IgD-negative memory B cell (primary cell): ENCODE measurements at regions not wholly inside any gene's neighbourhood (a gene's known extent, or its start where the extent isn't known, plus 50 kb on each side); places are given as distances from the start of the nearest gene placed in this dataset.

Experiments used
- H3K27ac Mint-ChIP-seq, 3 donors: one replicate each; pipeline ENCODE4 v1.8.0; 2020 to 2022; ENCODE audit warnings: mild to moderate bottlenecking in 3 of 3, mixed read lengths in 3 of 3, moderate library complexity in 1 of 3
- H3K27me3 Mint-ChIP-seq: one replicate; pipeline ENCODE4 v1.8.0; 2021; ENCODE audit warnings: mixed read lengths
- H3K36me3 Mint-ChIP-seq: one replicate; pipeline ENCODE4 v1.8.0; 2020; ENCODE audit warnings: mild to moderate bottlenecking, mixed read lengths
- H3K4me1 Mint-ChIP-seq, 3 donors: one replicate each; pipeline ENCODE4 v1.8.0; 2020 to 2022; ENCODE audit warnings: mixed read lengths in 3 of 3, mild to moderate bottlenecking in 1 of 3
- H3K4me3 Mint-ChIP-seq, 4 donors: one replicate each; pipeline ENCODE4 v1.8.0; 2020 to 2022; ENCODE audit warnings: mild to moderate bottlenecking in 4 of 4, mixed read lengths in 4 of 4, moderate library complexity in 3 of 4
- H3K9me3 Mint-ChIP-seq, 3 donors: one replicate each; pipeline ENCODE4 v1.8.0; 2020 to 2021; ENCODE audit warnings: mixed read lengths in 3 of 3, mild to moderate bottlenecking in 1 of 3

DNA sequence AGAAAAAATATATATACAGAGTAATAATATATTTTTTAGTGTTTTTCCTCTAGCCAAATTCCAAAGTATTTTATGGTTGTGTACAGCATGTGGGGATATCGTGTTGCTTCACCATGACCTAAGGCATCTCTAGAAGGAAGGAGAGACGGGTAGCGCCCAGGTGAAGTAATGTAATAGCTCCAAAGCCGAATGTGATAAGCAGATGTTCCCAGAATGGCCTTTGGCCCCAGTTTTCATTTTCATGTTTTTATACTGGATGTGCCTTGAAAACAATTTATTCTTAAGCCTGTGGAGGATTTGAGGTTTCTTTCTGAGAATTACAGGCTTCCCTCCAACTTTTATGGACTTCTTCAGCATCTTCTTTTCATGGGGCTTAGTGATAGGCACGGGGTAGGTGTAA lies 587.9 kb upstream of the KIRREL3 start:
- Mint-ChIP-seq H3K9me3 (no peaks in the 10 kb centered on the region), H3K4me3 (no peak overlapping the region), H3K36me3 (peaks cover 1% of the 10 kb centered on the region), H3K4me1 (no peaks in the 10 kb centered on the region), H3K27me3 (no peaks in the 10 kb centered on the region), H3K27ac (no peak overlapping the region)

DNA sequence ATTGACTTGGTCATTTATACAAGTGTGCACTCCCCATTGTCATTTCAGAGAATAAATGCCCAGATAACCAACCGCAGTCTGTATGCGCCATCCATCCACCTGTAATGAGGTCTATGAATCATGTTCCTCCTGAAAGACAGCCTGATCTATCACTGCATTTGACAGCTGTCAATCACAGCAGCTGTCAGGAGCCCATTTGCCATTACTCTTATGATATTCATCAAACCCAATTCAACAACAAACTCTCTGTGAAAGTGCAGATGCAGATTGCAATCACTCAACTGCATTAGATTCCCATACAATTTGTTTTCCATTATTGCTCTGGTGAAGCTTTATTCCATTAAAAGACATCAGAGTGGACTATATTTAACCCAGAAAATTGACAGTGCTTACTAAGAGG lies 586.9 kb upstream of the KIRREL3 start:
- Mint-ChIP-seq H3K27me3 (no peaks in the 10 kb centered on the region), H3K9me3 (peaks cover 0 to 7% (median 0%) of the 10 kb centered on the region in 3 donors), H3K36me3 (peaks cover 1% of the 10 kb centered on the region), H3K4me1 (no peaks in the 10 kb centered on the region), H3K4me3 (no peak overlapping the region), H3K27ac (no peak overlapping the region)

- H3K4me1 Mint-ChIP-seq: no peaks in the 10 kb centered on the region
- peaks cover 3 to 5% (median 4%) of the 10 kb centered on the region in 3 donors for H3K9me3 Mint-ChIP-seq
- no peaks in the 10 kb centered on the region for H3K27me3 Mint-ChIP-seq
- no peak overlapping the region for H3K4me3 Mint-ChIP-seq
- no peaks in the 10 kb centered on the region for H3K36me3 Mint-ChIP-seq
- H3K27ac Mint-ChIP-seq: no peak overlapping the region
These were observed 575.6 kb upstream of the KIRREL3 start for GRCh38 chr11:127576210-127576609.

GRCh38 chr11:127574478-127574877 lies 573.9 kb upstream of the KIRREL3 start:
- Mint-ChIP-seq H3K4me1 (no peaks in the 10 kb centered on the region), H3K27me3 (no peaks in the 10 kb centered on the region), H3K36me3 (no peaks in the 10 kb centered on the region), H3K9me3 (peaks cover 3 to 5% (median 4%) of the 10 kb centered on the region in 3 donors), H3K27ac (no peak overlapping the region), H3K4me3 (no peak overlapping the region)

- H3K4me3 Mint-ChIP-seq: no peak overlapping the region
- H3K27me3 Mint-ChIP-seq: no peaks in the 10 kb centered on the region
- peaks cover 0 to 5% (median 2%) of the 10 kb centered on the region in 3 donors for H3K9me3 Mint-ChIP-seq
- H3K27ac Mint-ChIP-seq: no peak overlapping the region
- H3K4me1 Mint-ChIP-seq: no peaks in the 10 kb centered on the region
- no peaks in the 10 kb centered on the region for H3K36me3 Mint-ChIP-seq
These were observed 568.3 kb upstream of the KIRREL3 start for GRCh38 chr11:127568891-127569290.

DNA sequence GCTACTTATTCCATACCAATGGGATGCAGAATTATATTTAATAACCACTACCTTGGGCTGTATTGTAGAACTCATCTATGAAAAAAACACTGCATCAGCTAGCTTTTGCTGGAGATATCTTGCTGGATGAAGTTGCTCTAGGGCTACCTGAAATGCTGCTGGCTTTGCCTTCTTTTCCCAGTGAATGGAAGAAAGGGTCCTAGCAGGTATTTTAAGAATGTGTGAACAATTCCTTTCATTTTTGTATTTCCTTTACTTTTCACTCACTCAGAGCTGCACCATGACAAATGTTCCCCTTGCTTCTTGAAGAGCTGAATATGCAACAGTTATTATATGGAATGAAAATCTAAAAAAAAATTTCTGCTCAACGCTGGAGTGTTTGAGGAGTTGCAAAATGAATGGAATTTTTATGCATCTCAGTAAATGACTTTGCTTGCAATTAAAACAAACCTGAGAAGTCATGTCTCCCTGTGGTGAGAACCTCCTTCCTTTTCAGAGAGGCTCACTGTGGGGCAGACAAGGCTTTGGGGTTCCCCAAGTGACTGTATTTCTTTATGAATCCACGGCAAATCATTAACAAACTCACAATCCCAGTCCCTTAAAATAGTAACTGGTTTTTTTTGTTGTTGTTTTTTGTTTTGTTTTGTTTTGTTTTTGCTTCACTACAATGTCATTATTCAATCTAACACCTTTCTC lies 566.8 kb upstream of the KIRREL3 start:
- Mint-ChIP-seq H3K9me3 (peaks cover 0 to 2% (median 2%) of the 10 kb centered on the region in 3 donors), H3K4me3 (no peak overlapping the region), H3K4me1 (no peaks in the 10 kb centered on the region), H3K27me3 (no peaks in the 10 kb centered on the region), H3K36me3 (no peaks in the 10 kb centered on the region), H3K27ac (no peak overlapping the region)

DNA sequence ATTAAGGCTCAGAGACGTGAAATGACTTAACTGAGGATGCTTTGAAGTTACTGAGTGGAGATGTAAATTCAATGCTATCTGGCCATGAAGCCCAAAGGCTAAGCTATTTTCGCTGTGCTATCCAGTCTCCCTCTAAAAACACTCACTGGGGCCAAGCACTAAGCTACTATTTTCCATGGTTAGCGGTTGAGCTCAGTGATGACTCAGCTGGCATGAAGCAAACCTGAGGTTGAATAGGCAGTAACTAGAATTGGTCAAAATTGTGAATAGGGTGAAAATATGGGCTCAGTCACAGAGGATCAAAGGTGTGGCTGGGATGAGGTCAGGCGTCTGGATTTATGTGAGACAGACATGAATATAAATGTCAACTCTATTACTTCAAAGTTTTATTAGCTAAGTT lies 564.2 kb upstream of the KIRREL3 start:
- Mint-ChIP-seq H3K27ac (no peak overlapping the region), H3K36me3 (no peaks in the 10 kb centered on the region), H3K9me3 (peaks cover 0 to 2% (median 0%) of the 10 kb centered on the region in 3 donors), H3K4me1 (no peaks in the 10 kb centered on the region), H3K4me3 (no peak overlapping the region), H3K27me3 (no peaks in the 10 kb centered on the region)

DNA sequence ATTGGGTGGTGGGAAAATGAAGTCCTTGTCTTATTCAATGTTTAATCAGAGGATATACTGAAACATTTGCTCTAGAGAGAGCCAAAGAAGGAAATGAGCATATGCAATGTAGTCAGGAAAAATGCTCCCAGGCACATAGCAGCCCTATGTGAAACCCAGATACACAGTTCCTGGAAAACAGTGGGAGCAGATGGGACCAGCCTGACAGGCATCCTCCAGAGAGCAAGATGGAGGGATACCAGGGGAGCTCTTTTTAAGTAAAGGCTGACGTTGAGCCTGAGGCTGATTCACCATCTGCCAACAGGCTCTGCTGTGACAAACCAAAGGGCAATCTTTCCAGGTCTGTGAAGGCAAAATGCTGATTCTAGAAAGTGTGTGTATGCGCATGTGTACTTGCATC lies 559.4 kb upstream of the KIRREL3 start:
- H3K4me1 Mint-ChIP-seq: no peaks in the 10 kb centered on the region
- H3K4me3 Mint-ChIP-seq: no peak overlapping the region
- no peaks in the 10 kb centered on the region for H3K36me3 Mint-ChIP-seq
- no peaks in the 10 kb centered on the region for H3K27me3 Mint-ChIP-seq
- peaks cover 0 to 3% (median 0%) of the 10 kb centered on the region in 3 donors for H3K9me3 Mint-ChIP-seq
- no peak overlapping the region for H3K27ac Mint-ChIP-seq

GRCh38 chr11:127552446-127552845 lies 551.9 kb upstream of the KIRREL3 start:
- Mint-ChIP-seq H3K9me3 (peaks cover 0 to 11% (median 4%) of the 10 kb centered on the region in 3 donors), H3K27me3 (no peaks in the 10 kb centered on the region), H3K27ac (no peak overlapping the region), H3K36me3 (no peaks in the 10 kb centered on the region), H3K4me1 (no peaks in the 10 kb centered on the region), H3K4me3 (no peak overlapping the region)

GRCh38 chr11:127531167-127531566 lies 530.6 kb upstream of the KIRREL3 start:
- H3K4me3 Mint-ChIP-seq: no peak overlapping the region
- H3K9me3 Mint-ChIP-seq: peaks cover 3 to 12% (median 4%) of the 10 kb centered on the region in 3 donors
- H3K4me1 Mint-ChIP-seq: no peaks in the 10 kb centered on the region
- H3K27me3 Mint-ChIP-seq: no peaks in the 10 kb centered on the region
- H3K27ac Mint-ChIP-seq: no peak overlapping the region
- no peaks in the 10 kb centered on the region for H3K36me3 Mint-ChIP-seq

DNA sequence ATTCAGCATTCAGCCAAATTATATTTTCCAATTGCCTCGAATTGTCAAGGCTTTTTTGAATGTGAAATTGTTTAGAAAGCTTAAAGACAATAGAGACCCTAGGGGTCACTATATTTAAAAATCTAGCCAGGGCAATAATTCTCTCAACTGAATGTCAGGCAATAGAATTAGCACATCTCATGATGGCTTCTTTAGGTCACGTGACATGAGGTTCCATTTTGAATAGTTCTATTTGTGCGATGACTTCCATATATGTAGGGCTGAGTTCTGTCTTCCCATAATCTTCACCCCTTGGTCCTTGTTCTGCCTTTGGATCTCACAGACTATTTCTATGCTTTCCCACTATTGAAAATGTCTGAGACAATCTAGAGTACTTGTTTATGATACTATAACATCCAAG lies 527.7 kb upstream of the KIRREL3 start:
- Mint-ChIP-seq H3K4me1 (no peaks in the 10 kb centered on the region), H3K4me3 (no peak overlapping the region), H3K27ac (no peak overlapping the region), H3K27me3 (no peaks in the 10 kb centered on the region), H3K36me3 (no peaks in the 10 kb centered on the region), H3K9me3 (peaks cover 0 to 12% (median 0%) of the 10 kb centered on the region in 3 donors)

- Mint-ChIP-seq H3K9me3 (peaks cover 0 to 3% (median 2%) of the 10 kb centered on the region in 3 donors), H3K27me3 (no peaks in the 10 kb centered on the region), H3K36me3 (no peaks in the 10 kb centered on the region), H3K4me3 (no peak overlapping the region), H3K27ac (no peak overlapping the region), H3K4me1 (no peaks in the 10 kb centered on the region)
These were observed 524.0 kb upstream of the KIRREL3 start for GRCh38 chr11:127524618-127525017.

- no peaks in the 10 kb centered on the region for H3K4me1 Mint-ChIP-seq
- H3K27me3 Mint-ChIP-seq: no peaks in the 10 kb centered on the region
- H3K36me3 Mint-ChIP-seq: no peaks in the 10 kb centered on the region
- H3K27ac Mint-ChIP-seq: no peak overlapping the region
- no peak overlapping the region for H3K4me3 Mint-ChIP-seq
- H3K9me3 Mint-ChIP-seq: peaks cover 4 to 5% (median 5%) of the 10 kb centered on the region in 3 donors
These were observed 520.8 kb upstream of the KIRREL3 start for GRCh38 chr11:127521413-127521812.

DNA sequence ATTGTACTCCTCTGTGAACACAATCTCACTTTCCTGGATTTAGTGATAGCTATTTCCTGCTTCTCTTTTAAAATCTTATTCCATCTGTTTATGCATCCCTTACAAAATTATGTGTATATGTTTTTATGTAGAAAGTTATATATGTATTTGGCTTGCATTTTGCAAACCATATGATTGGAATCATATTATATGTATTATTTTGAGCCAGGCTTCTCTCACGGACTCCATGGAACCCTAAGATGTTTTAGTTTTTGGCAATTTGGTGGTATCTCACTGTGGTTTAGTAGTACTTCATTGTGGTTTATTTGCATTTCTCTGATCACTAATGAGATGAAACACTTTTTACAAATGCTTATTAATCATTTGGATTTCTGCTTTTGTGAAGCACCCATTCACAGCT lies 507.3 kb upstream of the KIRREL3 start:
- H3K36me3 Mint-ChIP-seq: no peaks in the 10 kb centered on the region
- peaks cover 0 to 1% (median 0%) of the 10 kb centered on the region in 3 donors for H3K4me1 Mint-ChIP-seq
- no peak overlapping the region for H3K27ac Mint-ChIP-seq

DNA sequence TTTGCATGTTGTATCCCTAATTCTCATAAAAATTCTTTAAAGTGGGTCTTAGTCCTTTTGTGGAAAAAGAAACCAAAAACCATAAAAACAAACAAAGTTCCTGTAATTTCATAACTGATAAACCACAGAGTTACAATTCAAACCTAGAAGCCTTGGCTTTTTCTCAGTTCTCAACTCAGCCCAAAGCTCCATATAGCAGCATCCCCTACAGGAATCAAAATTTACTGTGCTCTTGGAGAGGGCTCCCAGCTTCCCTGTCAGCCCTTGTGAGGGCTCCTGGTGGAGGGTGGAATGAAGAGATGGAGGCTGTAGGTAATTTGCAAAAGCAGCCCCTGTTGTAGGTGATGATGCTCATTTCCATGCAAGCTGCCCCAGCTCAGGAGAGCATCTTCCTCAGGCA lies 506.1 kb upstream of the KIRREL3 start:
- Mint-ChIP-seq H3K4me3 (no peak overlapping the region), H3K27me3 (no peaks in the 10 kb centered on the region), H3K4me1 (peaks cover 0 to 1% (median 0%) of the 10 kb centered on the region in 3 donors), H3K27ac (no peak overlapping the region), H3K9me3 (peaks cover 0 to 7% (median 4%) of the 10 kb centered on the region in 3 donors), H3K36me3 (no peaks in the 10 kb centered on the region)

More for the DNA sequence above, 507.3 kb upstream of the KIRREL3 start:
- Mint-ChIP-seq H3K27me3 (no peaks in the 10 kb centered on the region), H3K9me3 (peaks cover 0 to 7% (median 2%) of the 10 kb centered on the region in 3 donors), H3K4me3 (no peak overlapping the region)

GRCh38 chr11:127506126-127506525 lies 505.6 kb upstream of the KIRREL3 start:
- Mint-ChIP-seq H3K4me3 (no peak overlapping the region), H3K36me3 (no peaks in the 10 kb centered on the region), H3K27ac (no peak overlapping the region), H3K9me3 (peaks cover 0 to 7% (median 6%) of the 10 kb centered on the region in 3 donors), H3K4me1 (peaks cover 0 to 1% (median 0%) of the 10 kb centered on the region in 3 donors), H3K27me3 (no peaks in the 10 kb centered on the region)
